HG03469 (cell line): ENCODE measurements at regions not wholly inside any gene's neighbourhood (a gene's known extent, or its start where the extent isn't known, plus 50 kb on each side); places are given as distances from the start of the nearest gene placed in this dataset.

ENCODE experiments used
- ATAC-seq: cut with Tn5 transposase; IDR thresholded peaks from one replicate; pipeline ENCODE4 v1.9.1; 2021; ENCODE audit warnings: mild to moderate bottlenecking, moderate library complexity, moderate number of reproducible peaks; ENCODE audit not compliant: unreplicated experiment

GRCh38 chr6:65830151-65830550, 123.1 kb upstream of the EYS start:
- no peak for ATAC-seq

- ATAC-seq = no peak
Observed at GRCh38 chr6:65819152-65819551, 112.1 kb upstream of the EYS start.

- ATAC-seq = no peak
Observed at GRCh38 chr6:65818576-65818975, 111.5 kb upstream of the EYS start.

GRCh38 chr6:65816991-65817390, 110.0 kb upstream of the EYS start:
- ATAC-seq = no peak

- ATAC-seq = no peak
Observed at GRCh38 chr6:65814071-65814470, 107.0 kb upstream of the EYS start.

- no peak for ATAC-seq
Observed at GRCh38 chr6:65803186-65803585, 96.2 kb upstream of the EYS start.

- ATAC-seq = no peak
Observed at GRCh38 chr6:65799389-65799788, 92.4 kb upstream of the EYS start.

- ATAC-seq = no peak
Observed at GRCh38 chr6:65798280-65799014, 91.4 kb upstream of the EYS start.

GRCh38 chr6:65790666-65791065, 83.6 kb upstream of the EYS start:
- no peak for ATAC-seq

GRCh38 chr6:65787787-65788186, 80.8 kb upstream of the EYS start:
- no peak for ATAC-seq

- no peak for ATAC-seq
Observed at GRCh38 chr6:65786815-65787214, 79.8 kb upstream of the EYS start.

- ATAC-seq = no peak
Observed at GRCh38 chr6:65780691-65781090, 73.7 kb upstream of the EYS start.

GRCh38 chr6:65776332-65776731, 69.3 kb upstream of the EYS start:
- ATAC-seq = no peak

- ATAC-seq = no peak
Observed at GRCh38 chr6:65771946-65772345, 64.9 kb upstream of the EYS start.

- no peak for ATAC-seq
Observed at GRCh38 chr6:65761890-65762289, 54.9 kb upstream of the EYS start.

- ATAC-seq = no peak
Observed at GRCh38 chr6:65760285-65760684, 53.3 kb upstream of the EYS start.
